OCI-LY7 (cell line): ENCODE measurements at regions not wholly inside any gene's neighbourhood (a gene's known extent, or its start where the extent isn't known, plus 50 kb on each side); places are given as distances from the start of the nearest gene placed in this dataset.

Source experiments
- BruUV-seq: library from RNA; stranded (reverse); fragments of 400-500 nt; replicated peaks from 2 replicates; lab custom pipeline; 2021; lab: Mats Ljungman, UMichigan
- CTCF ChIA-PET: fragments of 300-600 bp; sonication (Branson Sonifier 250); formaldehyde crosslinking; loops from one replicate; lab custom pipeline; 2022; ENCODE audit warnings: antibody characterized with exemption; ENCODE audit not compliant: unreplicated experiment; lab: Charles Lee
- POLR2A ChIA-PET: fragments of 300-600 bp; sonication (Branson Sonifier 250); formaldehyde crosslinking; loops from one replicate; lab custom pipeline; 2022; ENCODE audit warnings: antibody characterized with exemption; lab: Charles Lee
- DNase-seq: peaks from one replicate; pipeline ENCODE4 v3.0.0-alpha.2; 2015; ENCODE audit warnings: low spot score
- H2AFZ ChIP-seq: fragments of 200-600 bp; sonication (generic), shearing (Covaris generic); 2 replicates; pipeline ENCODE4 v1.6.1; 2014; ENCODE audit warnings: mild to moderate bottlenecking, antibody characterized with exemption, low read length, moderate library complexity
- H3K27ac ChIP-seq: fragments of 200-600 bp; sonication (generic); 2 replicates; pipeline ENCODE4 v1.5.1; 2014; ENCODE audit warnings: mixed run types, low read depth, mild to moderate bottlenecking, moderate library complexity, low read length, inconsistent platforms; ENCODE audit not compliant: poor library complexity, severe bottlenecking
- H3K36me3 ChIP-seq: fragments of 200-600 bp; sonication (generic); 2 replicates; pipeline ENCODE4 v1.6.1; 2014; ENCODE audit warnings: mild to moderate bottlenecking, antibody characterized with exemption, low read length, moderate library complexity, mixed read lengths; ENCODE audit not compliant: insufficient read depth
- H3K4me1 ChIP-seq: fragments of 200-600 bp; sonication (generic); 2 replicates; pipeline ENCODE4 v1.5.1; 2014; ENCODE audit warnings: mild to moderate bottlenecking, low read length; ENCODE audit not compliant: insufficient read depth, poor library complexity, severe bottlenecking
- H3K4me2 ChIP-seq: fragments of 200-600 bp; sonication (generic); 2 replicates; pipeline ENCODE4 v1.6.1; 2014; ENCODE audit warnings: mild to moderate bottlenecking, low read length
- H3K4me3 ChIP-seq: fragments of 200-600 bp; sonication (generic); 2 replicates; pipeline ENCODE4 v1.5.1; 2014; ENCODE audit warnings: mild to moderate bottlenecking, low read depth, low read length; ENCODE audit not compliant: poor library complexity, severe bottlenecking
- H3K79me2 ChIP-seq: fragments of 200-600 bp; sonication (generic); 2 replicates; pipeline ENCODE4 v1.6.1; 2016; ENCODE audit warnings: low read depth, mild to moderate bottlenecking, low read length, moderate library complexity, mixed read lengths; ENCODE audit not compliant: insufficient read depth
- H3K9me2 ChIP-seq: fragments of 200-600 bp; sonication (generic); 2 replicates; pipeline ENCODE4 v1.6.1; 2016; ENCODE audit warnings: mild to moderate bottlenecking, low read length, mixed read lengths; ENCODE audit not compliant: insufficient read depth
- H3K9me3 ChIP-seq: fragments of 200-600 bp; sonication (generic); 2 replicates; pipeline ENCODE4 v1.6.1; 2014; ENCODE audit warnings: mild to moderate bottlenecking, mixed run types, low read length, mixed read lengths
- H4K20me1 ChIP-seq: fragments of 200-600 bp; sonication (generic); 2 replicates; pipeline ENCODE4 v1.6.1; 2014; ENCODE audit warnings: mild to moderate bottlenecking, antibody characterized with exemption, low read length, moderate library complexity, mixed read lengths; ENCODE audit not compliant: insufficient read depth
- CTCF ChIP-seq: fragments of 200-600 bp; sonication (generic); conservative IDR thresholded peaks from 2 replicates; pipeline ENCODE4 v1.5.1; 2014; ENCODE audit warnings: mild to moderate bottlenecking, antibody characterized with exemption, low read length, moderate library complexity, mixed read lengths
- EZH2phosphoT487 ChIP-seq: fragments of 200-600 bp; sonication (generic); IDR thresholded peaks from 2 replicates; pipeline ENCODE4 v1.6.1; 2018; ENCODE audit warnings: low read depth, borderline replicate concordance, mild to moderate bottlenecking, mixed run types, antibody characterized with exemption, low read length, moderate library complexity, mixed read lengths
- intact Hi-C: fragments of 100-400 bp; cut with micrococcal nuclease; formaldehyde crosslinking; loops from one replicate; pipeline ENCODE4 v1.10.0; 2022; ENCODE audit not compliant: unreplicated experiment

GRCh38 chr21:16004086-16004485 is 274.3 kb downstream of the USP25 start:
- no peak overlapping the region for H3K4me3 ChIP-seq
- no peak for DNase-seq
- H4K20me1 ChIP-seq = no peaks in the 10 kb centered on the region
- H3K36me3 ChIP-seq = no peaks in the 10 kb centered on the region
- H3K27ac ChIP-seq = no peak overlapping the region
- ChIA-PET POLR2A (no interaction called here), CTCF (no interaction called here)
- no peaks in the 10 kb centered on the region for H3K79me2 ChIP-seq
- no peaks in the 10 kb centered on the region for H3K4me1 ChIP-seq
- no peaks in the 10 kb centered on the region for H3K9me3 ChIP-seq
- H2AFZ ChIP-seq = no peak overlapping the region
- TF ChIP-seq CTCF (no peak), EZH2phosphoT487 (no peak)
- intact Hi-C loops = no loop called here
- BruUV-seq = no TSS peak
- no peaks in the 10 kb centered on the region for H3K9me2 ChIP-seq
- H3K4me2 ChIP-seq = no peak overlapping the region

GRCh38 chr21:16004523-16004922 is 274.7 kb downstream of the USP25 start:
- Histone ChIP-seq H2AFZ (no peak overlapping the region), H3K9me3 (no peaks in the 10 kb centered on the region), H3K4me1 (no peaks in the 10 kb centered on the region), H3K27ac (no peak overlapping the region), H3K4me2 (no peak overlapping the region), H3K9me2 (no peaks in the 10 kb centered on the region), H3K36me3 (no peaks in the 10 kb centered on the region), H4K20me1 (no peaks in the 10 kb centered on the region), H3K79me2 (no peaks in the 10 kb centered on the region), H3K4me3 (no peak overlapping the region)
- TF ChIP-seq CTCF = no peak
- no peak for TF ChIP-seq EZH2phosphoT487
- intact Hi-C loops = no loop called here
- BruUV-seq = no TSS peak
- POLR2A ChIA-PET = no interaction called here
- CTCF ChIA-PET = no interaction called here
- DNase-seq = no peak

GRCh38 chr21:16005996-16006395 is 276.2 kb downstream of the USP25 start:
- intact Hi-C loops = no loop called here
- H2AFZ ChIP-seq = no peak overlapping the region
- no peak overlapping the region for H3K27ac ChIP-seq
- CTCF ChIA-PET = no interaction called here
- H3K4me1 ChIP-seq = no peaks in the 10 kb centered on the region
- no peaks in the 10 kb centered on the region for H3K9me2 ChIP-seq
- no TSS peak for BruUV-seq
- no peaks in the 10 kb centered on the region for H3K9me3 ChIP-seq
- no peaks in the 10 kb centered on the region for H4K20me1 ChIP-seq
- H3K36me3 ChIP-seq = no peaks in the 10 kb centered on the region
- H3K4me2 ChIP-seq = no peak overlapping the region
- H3K79me2 ChIP-seq = no peaks in the 10 kb centered on the region
- TF ChIP-seq EZH2phosphoT487 (no peak), CTCF (no peak)
- no peak for DNase-seq
- POLR2A ChIA-PET = interaction anchor here (0.6 to 1.3 kb wide), 5 partner anchors 14 to 159 kb away, joined by 3 to 6 read pairs (median 4); no protein-coding TSS in a partner anchor
- no peak overlapping the region for H3K4me3 ChIP-seq
